ENCODE measurements at regions not wholly inside any gene's neighbourhood (a gene's known extent, or its start where the extent isn't known, plus 50 kb on each side); places are given as distances from the start of the nearest gene placed in this dataset.

DNA sequence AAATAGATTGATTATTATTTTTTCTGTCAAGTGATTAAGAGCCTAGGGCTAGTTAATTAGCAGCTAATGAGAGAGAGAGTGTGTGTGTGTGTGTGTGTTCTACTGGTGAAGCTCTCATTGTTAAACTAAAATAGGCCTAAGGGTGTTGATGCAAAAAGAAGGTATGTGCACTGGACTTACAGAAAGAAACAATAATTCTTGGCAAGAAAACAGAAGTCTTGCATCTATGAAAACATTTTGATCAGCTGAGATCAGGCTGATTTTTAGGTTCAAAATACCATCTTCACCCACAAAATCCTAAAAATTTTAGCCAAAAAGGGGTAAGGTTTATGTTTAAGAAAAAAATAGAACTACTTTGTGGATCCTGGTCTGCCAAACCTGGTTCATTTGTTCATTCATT, 106.5 kb downstream of the POSTN start:
- H3K4me3 ChIP-seq = no peak overlapping the region
- TF ChIP-seq POLR2A (IDR thresholded peaks at IDR 0.05) = no peak
- H3K27ac ChIP-seq = no peak overlapping the region
- H3K9me3 ChIP-seq = no peaks in the 10 kb centered on the region
- intact Hi-C loops (cut with DNase I; ENCODE audit: low total_unique reads) = no loop called here
- H3K4me1 ChIP-seq = no peaks in the 10 kb centered on the region
- no peaks in the 10 kb centered on the region for H3K36me3 ChIP-seq
- DNase-seq = no peak
- no peaks in the 10 kb centered on the region for H3K27me3 ChIP-seq (replicated peaks in 1 of 7)

DNA sequence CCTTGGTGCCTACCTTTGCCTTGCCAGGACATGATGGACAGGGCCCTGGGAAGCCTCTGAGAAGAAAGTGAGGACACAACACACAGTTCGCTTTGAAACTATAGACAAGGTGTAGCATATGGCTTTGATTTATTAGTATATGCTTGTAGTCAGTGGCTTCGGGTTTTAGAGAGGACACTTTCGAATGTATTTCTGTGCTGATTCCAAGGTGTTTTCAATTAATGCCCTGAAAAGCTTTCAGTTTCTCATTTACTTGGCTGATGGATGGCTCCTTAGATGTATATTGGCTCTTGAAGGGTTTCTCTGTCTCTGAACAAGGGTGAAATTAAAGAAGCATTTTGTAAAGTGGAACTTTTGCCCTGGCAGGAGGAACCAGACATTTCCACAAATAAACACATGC, 106.9 kb downstream of the POSTN start:
- no peaks in the 10 kb centered on the region for H3K9me3 ChIP-seq
- WGBS, 5 donors = 77 to 88% (median 84%) methylated on average over 3 of the region's 3 CpGs
- no peak overlapping the region for H3K4me3 ChIP-seq
- TF ChIP-seq POLR2AphosphoS5 (IDR thresholded peaks at IDR 0.05) = no peak
- intact Hi-C loops (cut with DNase I; ENCODE audit: low total_unique reads) = no loop called here
- H3K4me1 ChIP-seq = no peaks in the 10 kb centered on the region
- H3K27me3 ChIP-seq (replicated peaks in 1 of 7) = no peaks in the 10 kb centered on the region
- H3K27ac ChIP-seq = no peak overlapping the region
- no peaks in the 10 kb centered on the region for H3K36me3 ChIP-seq
- DNase-seq = no peak

DNA sequence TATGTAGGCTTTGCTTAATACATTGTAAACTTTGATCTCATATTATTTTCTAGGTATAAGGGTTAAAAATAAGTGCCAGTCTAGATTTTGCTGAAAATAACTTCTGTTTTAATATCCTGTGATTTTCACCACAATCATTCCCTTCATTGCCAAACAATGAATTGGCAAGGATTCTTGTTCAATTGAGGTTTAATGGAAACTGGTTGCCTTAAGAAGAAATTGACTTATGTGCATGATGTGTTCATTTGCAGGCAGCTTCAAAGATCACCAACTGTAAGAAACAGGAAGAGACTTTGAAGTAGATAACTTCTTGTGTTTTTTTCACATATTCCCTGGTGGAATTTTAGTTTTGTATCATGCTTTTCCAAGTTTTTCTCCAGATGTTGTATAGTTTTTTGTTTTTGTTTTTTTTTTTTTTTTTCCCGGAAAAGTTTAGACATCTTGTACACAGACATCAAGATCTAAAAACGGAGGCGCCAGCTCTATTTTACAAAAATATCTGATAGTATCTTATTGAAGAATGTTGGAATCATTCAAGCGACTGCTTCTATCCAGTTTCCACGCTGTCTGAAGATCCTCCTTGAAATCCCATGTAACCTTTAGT, 108.3 kb downstream of the POSTN start:
- no peak for DNase-seq
- 83 to 95% (median 88%) methylated on average over 5 of the region's 5 CpGs for WGBS, 5 donors

DNA sequence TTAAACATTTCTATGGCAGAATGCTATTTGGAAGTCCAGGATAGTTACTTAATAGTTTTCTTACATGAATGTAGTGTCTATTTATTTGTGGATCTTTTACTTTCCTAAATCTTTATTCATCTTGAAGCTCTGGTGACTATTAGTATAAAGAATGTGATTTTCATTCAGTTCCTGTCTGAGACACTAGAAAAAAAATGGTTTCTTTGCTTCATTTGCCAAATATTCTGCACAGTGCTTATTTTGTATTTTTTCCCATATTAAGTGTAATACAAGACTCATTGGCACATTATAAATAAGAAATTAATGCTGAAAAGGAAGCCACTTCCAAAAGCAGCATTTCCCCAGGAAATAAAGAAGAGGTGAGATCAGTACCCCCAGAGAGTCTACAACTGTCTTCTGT, 109.8 kb downstream of the POSTN start:
- no peaks in the 10 kb centered on the region for H3K27me3 ChIP-seq (replicated peaks in 1 of 7)
- intact Hi-C loops (cut with DNase I; ENCODE audit: low total_unique reads) = no loop called here
- no peak for DNase-seq
- no peak overlapping the region for H3K27ac ChIP-seq
- no peaks in the 10 kb centered on the region for H3K4me1 ChIP-seq
- TF ChIP-seq POLR2A (IDR thresholded peaks at IDR 0.05) = no peak
- no peak for TF ChIP-seq POLR2AphosphoS5 (IDR thresholded peaks at IDR 0.05)
- H3K4me3 ChIP-seq = no peak overlapping the region
- H3K9me3 ChIP-seq = no peaks in the 10 kb centered on the region
- H3K36me3 ChIP-seq = no peaks in the 10 kb centered on the region

More for the DNA sequence above, 108.3 kb downstream of the POSTN start:
- intact Hi-C loops (cut with DNase I; ENCODE audit: low total_unique reads) = no loop called here
- no peak overlapping the region for H3K27ac ChIP-seq
- H3K4me3 ChIP-seq = no peak overlapping the region
- no peaks in the 10 kb centered on the region for H3K27me3 ChIP-seq (replicated peaks in 1 of 7)
- no peaks in the 10 kb centered on the region for H3K4me1 ChIP-seq
- no peak for TF ChIP-seq POLR2AphosphoS5 (IDR thresholded peaks at IDR 0.05)
- TF ChIP-seq, protein P1, sequence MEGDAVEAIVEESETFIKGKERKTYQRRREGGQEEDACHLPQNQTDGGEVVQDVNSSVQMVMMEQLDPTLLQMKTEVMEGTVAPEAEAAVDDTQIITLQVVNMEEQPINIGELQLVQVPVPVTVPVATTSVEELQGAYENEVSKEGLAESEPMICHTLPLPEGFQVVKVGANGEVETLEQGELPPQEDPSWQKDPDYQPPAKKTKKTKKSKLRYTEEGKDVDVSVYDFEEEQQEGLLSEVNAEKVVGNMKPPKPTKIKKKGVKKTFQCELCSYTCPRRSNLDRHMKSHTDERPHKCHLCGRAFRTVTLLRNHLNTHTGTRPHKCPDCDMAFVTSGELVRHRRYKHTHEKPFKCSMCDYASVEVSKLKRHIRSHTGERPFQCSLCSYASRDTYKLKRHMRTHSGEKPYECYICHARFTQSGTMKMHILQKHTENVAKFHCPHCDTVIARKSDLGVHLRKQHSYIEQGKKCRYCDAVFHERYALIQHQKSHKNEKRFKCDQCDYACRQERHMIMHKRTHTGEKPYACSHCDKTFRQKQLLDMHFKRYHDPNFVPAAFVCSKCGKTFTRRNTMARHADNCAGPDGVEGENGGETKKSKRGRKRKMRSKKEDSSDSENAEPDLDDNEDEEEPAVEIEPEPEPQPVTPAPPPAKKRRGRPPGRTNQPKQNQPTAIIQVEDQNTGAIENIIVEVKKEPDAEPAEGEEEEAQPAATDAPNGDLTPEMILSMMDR (IDR thresholded peaks at IDR 0.05 in 8 of 11, conservative IDR thresholded peaks at IDR 0.05 in 3 of 11) = no peak
- no peak for TF ChIP-seq POLR2A (IDR thresholded peaks at IDR 0.05)
- no peaks in the 10 kb centered on the region for H3K36me3 ChIP-seq
- H3K9me3 ChIP-seq = no peaks in the 10 kb centered on the region

DNA sequence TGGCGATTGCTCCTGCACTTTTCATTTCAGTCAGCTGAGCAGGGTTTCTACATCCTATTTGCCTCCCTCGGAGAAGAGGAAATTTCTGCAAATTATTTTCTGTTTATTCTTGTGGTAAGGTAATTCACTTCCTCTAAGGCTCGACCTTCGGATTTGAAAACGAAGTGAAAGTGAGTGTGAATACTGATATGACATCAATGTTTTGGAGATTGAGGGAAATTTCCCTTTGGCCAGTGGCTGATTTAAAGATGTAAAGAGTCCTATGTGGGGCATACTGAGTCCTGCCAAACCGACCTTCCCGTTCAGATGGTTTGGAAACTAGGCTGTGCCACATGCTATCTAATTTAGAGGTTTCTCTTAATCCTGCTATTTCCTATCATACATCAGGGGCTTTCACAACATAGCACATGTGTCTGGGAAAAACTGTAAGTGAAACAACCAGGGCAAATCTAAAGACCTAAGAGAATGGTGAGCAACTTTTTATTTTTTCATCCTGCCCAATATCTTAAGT, 112.3 kb downstream of the POSTN start:
- WGBS, 5 donors = 23 to 42% (median 33%) methylated on average over 7 of the region's 7 CpGs
- Histone ChIP-seq H3K4me1 (no peaks in the 10 kb centered on the region), H3K27me3 (replicated peaks in 1 of 7) (no peaks in the 10 kb centered on the region), H3K4me3 (no peak overlapping the region), H3K27ac (no peak overlapping the region), H3K36me3 (no peaks in the 10 kb centered on the region), H3K9me3 (no peaks in the 10 kb centered on the region)
- no peak for DNase-seq
- no peak for TF ChIP-seq POLR2A (IDR thresholded peaks at IDR 0.05)
- TF ChIP-seq, protein P1 (IDR thresholded peaks at IDR 0.05 in 8 of 11, conservative IDR thresholded peaks at IDR 0.05 in 3 of 11) = no peak
- no peak for TF ChIP-seq POLR2AphosphoS5 (IDR thresholded peaks at IDR 0.05)
- intact Hi-C loops (cut with DNase I; ENCODE audit: low total_unique reads) = no loop called here

DNA sequence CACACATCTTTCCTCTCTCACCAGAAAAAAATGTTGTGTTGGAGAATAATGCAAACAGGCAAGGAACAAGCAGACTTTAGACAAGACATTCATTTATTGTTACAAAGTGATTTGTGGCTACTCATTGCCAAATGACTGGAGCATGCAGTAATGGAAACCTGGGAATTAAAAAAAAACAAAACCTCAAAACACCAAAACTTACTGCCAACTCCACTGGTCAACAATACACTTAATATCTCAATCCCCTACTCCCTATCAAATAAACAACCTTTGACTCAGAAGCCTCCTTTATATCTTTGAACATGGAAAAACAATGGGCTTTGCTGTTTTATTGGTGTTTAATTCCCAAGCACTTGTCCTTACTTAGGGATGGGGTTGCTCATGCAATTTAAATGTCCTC, 112.8 kb downstream of the POSTN start:
- DNase-seq = no peak
- Histone ChIP-seq H3K4me1 (no peaks in the 10 kb centered on the region), H3K27ac (no peak overlapping the region), H3K9me3 (no peaks in the 10 kb centered on the region), H3K36me3 (no peaks in the 10 kb centered on the region), H3K4me3 (no peak overlapping the region), H3K27me3 (replicated peaks in 1 of 7) (no peaks in the 10 kb centered on the region)
- TF ChIP-seq, protein P1 (IDR thresholded peaks at IDR 0.05 in 8 of 11, conservative IDR thresholded peaks at IDR 0.05 in 3 of 11) = no peak
- TF ChIP-seq POLR2A (IDR thresholded peaks at IDR 0.05) (no peak), POLR2AphosphoS5 (IDR thresholded peaks at IDR 0.05) (no peak)
- intact Hi-C loops (cut with DNase I; ENCODE audit: low total_unique reads) = no loop called here
